GM12874 (cell line): ENCODE measurements at regions not wholly inside any gene's neighbourhood (a gene's known extent, or its start where the extent isn't known, plus 50 kb on each side); places are given as distances from the start of the nearest gene placed in this dataset.

Experiments
- TF ChIP-seq, protein P1 (sequence below): IDR thresholded peaks from 2 replicates; pipeline ENCODE4 v1.5.1; 2011; ENCODE audit warnings: low read depth, mild to moderate bottlenecking, control low read depth, low read length, moderate library complexity; ENCODE audit not compliant: insufficient read depth

DNA sequence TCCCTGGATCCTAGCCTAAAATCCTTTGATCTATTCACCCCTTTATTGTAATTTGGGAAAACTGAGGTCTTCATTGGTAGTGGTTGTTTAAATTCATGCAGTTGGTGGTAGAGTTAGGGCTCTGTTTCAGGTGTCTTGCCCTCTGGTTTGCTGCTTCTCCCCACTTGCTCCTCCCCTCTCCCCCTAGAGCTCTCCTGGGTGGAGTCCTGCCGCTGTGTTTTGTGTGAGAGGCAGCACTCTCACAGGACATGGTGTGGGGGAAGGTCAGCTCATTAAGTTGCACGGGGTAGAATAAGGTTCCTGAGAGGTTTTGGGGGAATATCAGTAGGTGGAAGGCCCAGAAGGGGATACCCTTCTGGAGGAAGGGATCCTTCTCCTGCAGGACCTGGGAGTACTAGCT, 98.1 kb upstream of the NECTIN1 start:
- TF ChIP-seq, protein P1, sequence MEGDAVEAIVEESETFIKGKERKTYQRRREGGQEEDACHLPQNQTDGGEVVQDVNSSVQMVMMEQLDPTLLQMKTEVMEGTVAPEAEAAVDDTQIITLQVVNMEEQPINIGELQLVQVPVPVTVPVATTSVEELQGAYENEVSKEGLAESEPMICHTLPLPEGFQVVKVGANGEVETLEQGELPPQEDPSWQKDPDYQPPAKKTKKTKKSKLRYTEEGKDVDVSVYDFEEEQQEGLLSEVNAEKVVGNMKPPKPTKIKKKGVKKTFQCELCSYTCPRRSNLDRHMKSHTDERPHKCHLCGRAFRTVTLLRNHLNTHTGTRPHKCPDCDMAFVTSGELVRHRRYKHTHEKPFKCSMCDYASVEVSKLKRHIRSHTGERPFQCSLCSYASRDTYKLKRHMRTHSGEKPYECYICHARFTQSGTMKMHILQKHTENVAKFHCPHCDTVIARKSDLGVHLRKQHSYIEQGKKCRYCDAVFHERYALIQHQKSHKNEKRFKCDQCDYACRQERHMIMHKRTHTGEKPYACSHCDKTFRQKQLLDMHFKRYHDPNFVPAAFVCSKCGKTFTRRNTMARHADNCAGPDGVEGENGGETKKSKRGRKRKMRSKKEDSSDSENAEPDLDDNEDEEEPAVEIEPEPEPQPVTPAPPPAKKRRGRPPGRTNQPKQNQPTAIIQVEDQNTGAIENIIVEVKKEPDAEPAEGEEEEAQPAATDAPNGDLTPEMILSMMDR, result no peak

- TF ChIP-seq, protein P1, result no peak
Observed at GRCh38 chr11:119823077-119823476, 94.1 kb upstream of the NECTIN1 start.

- TF ChIP-seq, protein P1, result no peak
Observed at GRCh38 chr11:119816660-119817059, 87.7 kb upstream of the NECTIN1 start.

GRCh38 chr11:119814766-119815165, 85.8 kb upstream of the NECTIN1 start:
- TF ChIP-seq, protein P1, result no peak

DNA sequence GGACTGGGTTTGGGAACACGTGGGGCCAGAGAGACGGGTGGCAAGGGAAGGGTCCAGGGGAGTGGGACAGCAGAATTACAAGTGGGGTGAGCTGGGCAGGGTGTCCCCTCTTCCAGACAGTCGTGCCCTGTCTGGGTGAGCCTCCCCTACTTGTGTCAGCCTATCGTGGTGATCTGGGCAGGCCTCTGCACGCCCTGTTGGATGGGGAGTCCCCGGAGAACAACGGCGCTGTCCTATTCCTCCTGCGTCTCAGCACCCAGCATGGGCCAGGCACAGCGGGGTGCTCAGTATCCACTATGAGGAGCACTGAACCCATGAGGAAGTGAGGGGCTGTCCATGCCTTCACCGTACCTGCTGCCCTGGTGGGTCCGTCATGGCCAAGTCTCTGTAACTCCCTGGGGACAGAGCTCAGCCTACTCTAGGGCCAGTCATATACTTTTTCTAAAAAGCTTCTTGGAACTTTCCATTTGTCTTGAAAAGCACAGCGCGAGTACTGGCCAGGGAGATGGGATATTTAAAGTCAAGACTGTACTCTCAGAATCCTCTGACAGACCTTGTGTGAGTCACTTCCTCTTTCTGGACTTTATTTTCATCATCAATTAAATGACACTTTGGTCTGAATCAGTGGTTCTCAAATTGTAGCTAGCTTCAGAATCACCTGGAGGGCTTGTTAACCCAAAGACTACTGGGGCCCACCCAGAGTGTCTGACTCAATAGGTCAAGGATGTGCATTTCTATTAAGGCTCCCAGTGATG, 81.7 kb upstream of the NECTIN1 start:
- TF ChIP-seq, protein P1, result no peak

DNA sequence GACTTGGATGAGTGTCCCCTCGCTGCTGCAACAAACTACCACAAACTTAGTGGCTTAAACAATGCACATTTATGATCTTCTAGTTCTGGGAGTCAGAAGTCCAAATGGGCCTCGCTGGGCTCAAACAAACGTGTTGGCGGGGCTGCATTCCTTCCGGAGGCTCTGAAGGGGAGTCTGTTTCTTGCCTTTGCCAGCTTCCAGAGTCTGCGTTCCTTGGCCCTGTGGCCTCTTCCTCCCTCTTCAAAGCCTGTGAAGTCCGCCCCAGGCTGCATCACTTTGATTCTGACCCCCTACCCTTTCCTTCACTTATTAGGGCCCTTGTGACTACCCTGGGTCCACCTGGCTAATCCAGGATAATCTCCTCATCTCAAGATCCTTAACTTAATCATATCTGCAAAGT, 80.3 kb upstream of the NECTIN1 start:
- TF ChIP-seq, protein P1, result no peak

DNA sequence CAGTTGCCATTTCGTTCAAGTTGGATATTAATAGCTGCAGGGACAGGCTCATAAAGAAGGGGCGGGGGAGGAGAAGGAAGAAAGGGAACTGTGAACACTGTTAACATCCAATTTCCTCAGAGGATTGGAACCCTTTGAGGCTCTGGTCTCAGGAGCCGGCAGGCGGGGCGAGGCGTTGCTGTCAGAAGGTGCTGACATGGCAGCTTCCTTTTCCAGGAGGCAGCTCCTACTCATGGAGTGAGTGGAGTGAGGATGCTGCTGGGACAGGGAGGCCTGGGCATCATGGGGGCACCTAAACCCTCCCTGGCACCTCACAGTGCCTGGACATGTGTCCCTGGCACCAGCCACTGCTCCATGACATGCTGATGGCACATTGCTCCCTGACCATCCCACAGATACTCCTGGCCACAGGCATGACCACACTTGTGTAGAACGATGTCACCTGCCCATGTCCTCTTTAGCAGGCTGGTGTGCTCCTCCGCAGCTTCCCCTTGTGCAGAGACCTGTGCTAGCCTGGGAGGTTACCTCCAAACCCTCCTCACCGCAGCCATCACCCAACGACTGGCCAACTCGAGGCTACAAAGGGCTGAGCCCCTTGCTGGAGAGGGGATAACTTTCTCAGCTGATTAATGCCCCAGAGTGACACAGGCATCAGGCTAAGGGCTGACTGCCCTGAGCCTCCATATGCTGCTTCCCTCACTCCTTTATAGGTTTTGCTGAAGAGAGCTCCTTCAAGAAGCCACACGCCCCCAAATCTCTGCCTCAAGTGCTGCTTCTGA, 79.6 kb upstream of the NECTIN1 start:
- TF ChIP-seq, protein P1, result no peak
